Neural progenitor cell (in vitro differentiated cells): ENCODE measurements at regions not wholly inside any gene's neighbourhood (a gene's known extent, or its start where the extent isn't known, plus 50 kb on each side); places are given as distances from the start of the nearest gene placed in this dataset. TPM values are rescaled to one million over a fixed set of nuclear protein-coding genes. Genes with fewer than 3 reads are reported as not detected.
"Not testable (repeated sequence)": the region's sequence is repeated elsewhere in the genome, so short reads cannot be mapped to it uniquely, and the experiment has no call there.

ENCODE experiments used
- DNase-seq: peaks from one replicate; pipeline ENCODE4 v3.0.0-alpha.2; 2016; ENCODE audit warnings: low spot score
- H2AFZ ChIP-seq: fragments of 200-600 bp; sonication (generic); replicated peaks from 2 replicates; pipeline ENCODE4 v1.6.1; 2016; ENCODE audit warnings: antibody characterized with exemption
- H3F3A ChIP-seq: fragments of 200-600 bp; sonication (generic); 2 replicates; pipeline ENCODE4 v1.6.1; 2016; ENCODE audit warnings: antibody characterized with exemption, low read depth
- H3K27ac ChIP-seq: fragments of 200-600 bp; sonication (generic); 2 replicates; pipeline ENCODE4 v1.5.1; 2016; ENCODE audit warnings: mild to moderate bottlenecking
- H3K27me3 ChIP-seq: fragments of 200-600 bp; sonication (generic); 2 replicates; pipeline ENCODE4 v1.6.1; 2016; ENCODE audit warnings: mild to moderate bottlenecking, moderate library complexity
- H3K36me3 ChIP-seq: fragments of 200-600 bp; sonication (generic); 2 replicates; pipeline ENCODE4 v1.5.1; 2016
- H3K4me1 ChIP-seq: fragments of 200-600 bp; sonication (generic); 2 replicates; pipeline ENCODE4 v1.6.1; 2016; ENCODE audit warnings: mixed run types
- H3K4me2 ChIP-seq: fragments of 200-600 bp; sonication (generic); 2 replicates; pipeline ENCODE4 v1.6.1; 2016
- H3K4me3 ChIP-seq: fragments of 200-600 bp; sonication (generic); 2 replicates; pipeline ENCODE4 v1.5.1; 2016
- H3K79me2 ChIP-seq: fragments of 200-600 bp; sonication (generic); 2 replicates; pipeline ENCODE4 v1.6.1; 2016; ENCODE audit warnings: low read depth
- H3K9ac ChIP-seq: fragments of 200-600 bp; sonication (generic); 2 replicates; pipeline ENCODE4 v1.6.1; 2016
- H3K9me3 ChIP-seq: fragments of 200-600 bp; sonication (generic); 2 replicates; pipeline ENCODE4 v1.5.1; 2016; ENCODE audit warnings: low read depth
- H4K20me1 ChIP-seq: fragments of 200-600 bp; sonication (generic); 2 replicates; pipeline ENCODE4 v1.6.1; 2016; ENCODE audit warnings: low read depth
- H3K27ac Mint-ChIP-seq: 3 replicates; pipeline ENCODE4 v1.8.0; 2021; ENCODE audit warnings: mixed read lengths
- H3K27me3 Mint-ChIP-seq: 2 replicates; pipeline ENCODE4 v1.8.0; 2022; ENCODE audit warnings: low read depth, mild to moderate bottlenecking, inconsistent platforms, moderate library complexity, mixed read lengths; ENCODE audit not compliant: insufficient read depth
- H3K36me3 Mint-ChIP-seq: 3 replicates; pipeline ENCODE4 v1.8.0; 2021; ENCODE audit warnings: mixed read lengths
- H3K4me1 Mint-ChIP-seq: 3 replicates; pipeline ENCODE4 v1.8.0; 2021; ENCODE audit warnings: mixed read lengths
- H3K4me3 Mint-ChIP-seq: 3 replicates; pipeline ENCODE4 v1.8.0; 2021; ENCODE audit warnings: mild to moderate bottlenecking, moderate library complexity, mixed read lengths
- H3K9me3 Mint-ChIP-seq: 3 replicates; pipeline ENCODE4 v1.8.0; 2020; ENCODE audit warnings: mixed read lengths
- EZH2 ChIP-seq: fragments of 200-600 bp; sonication (generic); IDR thresholded peaks from 2 replicates; pipeline ENCODE4 v1.6.1; 2017; ENCODE audit warnings: antibody characterized with exemption, mild to moderate bottlenecking, moderate library complexity
- EZH2phosphoT487 ChIP-seq: fragments of 200-600 bp; sonication (generic); IDR thresholded peaks from 2 replicates; pipeline ENCODE4 v1.6.1; 2017; ENCODE audit warnings: antibody characterized with exemption
- small RNA-seq: library from RNA; depleted of rRNA; stranded (forward); fragments of <200 nt; gene quantifications from one replicate; pipeline ENCODE3, GENCODE V24; 2015
- TF ChIP-seq, protein P1 (sequence below): fragments of 200-600 bp; sonication (generic); IDR thresholded peaks from 2 replicates; pipeline ENCODE4 v1.5.1; 2017; ENCODE audit warnings: antibody characterized with exemption, mild to moderate bottlenecking

DNA sequence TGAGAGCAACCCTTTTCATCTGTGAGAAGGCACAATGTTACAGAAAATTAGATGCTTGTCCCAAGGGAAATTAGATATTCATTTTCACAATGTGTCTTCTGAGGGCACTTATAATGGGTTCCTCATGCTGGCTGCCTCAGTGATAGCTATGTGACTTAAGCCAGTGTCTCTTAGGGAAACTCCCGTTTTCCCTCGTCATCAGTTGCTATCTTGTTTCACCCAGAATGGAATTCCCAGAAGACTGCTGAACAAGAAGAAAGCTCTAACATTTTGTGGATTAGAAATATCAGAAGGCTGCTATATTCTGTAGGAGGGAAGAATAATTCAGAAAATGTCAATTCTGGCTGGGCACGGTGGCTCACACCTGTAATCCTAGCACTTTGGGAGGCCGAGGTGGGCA, 67.9 kb upstream of the WDR72 start:
- H3K4me1 ChIP-seq = no peaks in the 10 kb centered on the region
- no peak overlapping the region for H3K9ac ChIP-seq
- no peak overlapping the region for H3K27ac ChIP-seq
- no peak overlapping the region for H3K27ac Mint-ChIP-seq
- no peaks in the 10 kb centered on the region for H3K36me3 Mint-ChIP-seq
- peaks cover 15% of the 10 kb centered on the region for H3K9me3 ChIP-seq
- no peaks in the 10 kb centered on the region for H3K4me1 Mint-ChIP-seq
- TF ChIP-seq, protein P1, sequence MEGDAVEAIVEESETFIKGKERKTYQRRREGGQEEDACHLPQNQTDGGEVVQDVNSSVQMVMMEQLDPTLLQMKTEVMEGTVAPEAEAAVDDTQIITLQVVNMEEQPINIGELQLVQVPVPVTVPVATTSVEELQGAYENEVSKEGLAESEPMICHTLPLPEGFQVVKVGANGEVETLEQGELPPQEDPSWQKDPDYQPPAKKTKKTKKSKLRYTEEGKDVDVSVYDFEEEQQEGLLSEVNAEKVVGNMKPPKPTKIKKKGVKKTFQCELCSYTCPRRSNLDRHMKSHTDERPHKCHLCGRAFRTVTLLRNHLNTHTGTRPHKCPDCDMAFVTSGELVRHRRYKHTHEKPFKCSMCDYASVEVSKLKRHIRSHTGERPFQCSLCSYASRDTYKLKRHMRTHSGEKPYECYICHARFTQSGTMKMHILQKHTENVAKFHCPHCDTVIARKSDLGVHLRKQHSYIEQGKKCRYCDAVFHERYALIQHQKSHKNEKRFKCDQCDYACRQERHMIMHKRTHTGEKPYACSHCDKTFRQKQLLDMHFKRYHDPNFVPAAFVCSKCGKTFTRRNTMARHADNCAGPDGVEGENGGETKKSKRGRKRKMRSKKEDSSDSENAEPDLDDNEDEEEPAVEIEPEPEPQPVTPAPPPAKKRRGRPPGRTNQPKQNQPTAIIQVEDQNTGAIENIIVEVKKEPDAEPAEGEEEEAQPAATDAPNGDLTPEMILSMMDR = no peak
- TF ChIP-seq EZH2 (no peak), EZH2phosphoT487 (no peak)
- no peaks in the 10 kb centered on the region for H3K79me2 ChIP-seq
- no peaks in the 10 kb centered on the region for H4K20me1 ChIP-seq
- H3K4me2 ChIP-seq = no peak overlapping the region
- H2AFZ ChIP-seq = no peak overlapping the region
- no peaks in the 10 kb centered on the region for H3K27me3 ChIP-seq
- peaks cover 7% of the 10 kb centered on the region for H3K9me3 Mint-ChIP-seq
- H3K36me3 ChIP-seq = peaks cover 6% of the 10 kb centered on the region
- peaks cover 2% of the 10 kb centered on the region for H3K27me3 Mint-ChIP-seq
- no peak overlapping the region for H3K4me3 ChIP-seq
- no peaks in the 10 kb centered on the region for H3F3A ChIP-seq
- H3K4me3 Mint-ChIP-seq = no peak overlapping the region
- DNase-seq = no peak

DNA sequence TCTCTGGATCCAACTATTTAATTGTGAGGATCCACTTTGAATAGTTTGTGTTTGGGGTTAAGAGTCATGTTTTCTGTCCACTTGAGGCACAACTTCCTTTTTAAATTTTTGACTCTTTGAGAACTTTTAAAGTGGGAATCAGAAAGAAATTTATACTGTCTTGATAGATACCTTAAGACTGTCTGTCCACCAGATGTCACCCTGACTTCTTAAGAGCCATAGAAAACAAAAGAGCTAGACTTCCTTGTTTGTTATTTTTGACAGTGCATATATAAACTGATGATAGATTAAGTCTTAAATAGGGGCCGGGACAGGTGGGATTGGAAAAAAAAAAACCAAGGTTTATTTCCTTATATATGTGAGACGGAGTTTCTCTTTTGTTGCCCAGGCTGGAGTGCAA, 52.1 kb upstream of the WDR72 start:
- Mint-ChIP-seq H3K4me1 (no peaks in the 10 kb centered on the region), H3K36me3 (no peaks in the 10 kb centered on the region), H3K4me3 (no peak overlapping the region), H3K9me3 (no peaks in the 10 kb centered on the region), H3K27ac (no peak overlapping the region), H3K27me3 (peaks cover 3% of the 10 kb centered on the region)
- H3F3A ChIP-seq = no peaks in the 10 kb centered on the region
- TF ChIP-seq EZH2phosphoT487 = no peak
- no peak for TF ChIP-seq EZH2
- TF ChIP-seq, protein P1 = peak; percentile 35
- H3K4me1 ChIP-seq = no peaks in the 10 kb centered on the region
- H3K27me3 ChIP-seq = no peaks in the 10 kb centered on the region
- no peak overlapping the region for H2AFZ ChIP-seq
- H4K20me1 ChIP-seq = no peaks in the 10 kb centered on the region
- no peak overlapping the region for H3K4me2 ChIP-seq
- H3K36me3 ChIP-seq = no peaks in the 10 kb centered on the region
- no peak overlapping the region for H3K27ac ChIP-seq
- no peaks in the 10 kb centered on the region for H3K79me2 ChIP-seq
- peak; percentile 12 for DNase-seq
- no peak overlapping the region for H3K9ac ChIP-seq
- no peak overlapping the region for H3K4me3 ChIP-seq
- no peaks in the 10 kb centered on the region for H3K9me3 ChIP-seq

DNA sequence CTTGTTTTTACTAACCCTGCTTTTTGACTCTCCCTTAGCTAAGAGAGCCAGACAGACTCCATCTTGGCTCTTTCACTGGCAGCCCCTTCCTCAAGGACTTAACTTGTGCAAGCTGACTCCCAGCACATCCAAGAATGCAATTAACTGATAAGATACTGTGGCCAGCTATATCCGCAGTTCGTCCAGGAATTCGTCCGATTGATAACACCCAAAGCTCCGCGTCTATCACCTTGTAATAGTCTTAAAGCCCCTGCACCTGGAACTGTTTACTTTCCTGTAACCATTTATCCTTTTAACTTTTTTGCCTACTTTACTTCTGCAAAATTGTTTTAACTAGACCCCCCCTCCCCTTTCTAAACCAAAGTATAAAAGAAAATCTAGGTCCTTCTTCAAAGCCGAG, 50.8 kb upstream of the WDR72 start:
- H3F3A ChIP-seq, H3K4me3 ChIP-seq, H2AFZ ChIP-seq, H3K9me3 ChIP-seq, H3K27me3 Mint-ChIP-seq, H4K20me1 ChIP-seq, H3K9ac ChIP-seq, H3K36me3 Mint-ChIP-seq, H3K27ac Mint-ChIP-seq, H3K9me3 Mint-ChIP-seq, H3K4me3 Mint-ChIP-seq, H3K36me3 ChIP-seq, H3K27ac ChIP-seq, H3K79me2 ChIP-seq, DNase-seq, H3K4me2 ChIP-seq, H3K4me1 ChIP-seq, H3K27me3 ChIP-seq, H3K4me1 Mint-ChIP-seq: not testable (repeated sequence)

Small RNA genes lying in the stretch of these regions (small RNA-seq; reads per million reads assigned to genes)
- not detected for gene AC084759.1
